NCI-H1436 treated with DMSO at 0.1 percent for 48 hours (cell line): ENCODE measurements at regions not wholly inside any gene's neighbourhood (a gene's known extent, or its start where the extent isn't known, plus 50 kb on each side); places are given as distances from the start of the nearest gene placed in this dataset.
"Not testable (repeated sequence)": the region's sequence is repeated elsewhere in the genome, so short reads cannot be mapped to it uniquely, and the experiment has no call there.

ENCODE experiments used
- DNase-seq: peaks from one replicate; lab custom pipeline; 2025; lab: John Stamatoyannopoulos, UW

DNA sequence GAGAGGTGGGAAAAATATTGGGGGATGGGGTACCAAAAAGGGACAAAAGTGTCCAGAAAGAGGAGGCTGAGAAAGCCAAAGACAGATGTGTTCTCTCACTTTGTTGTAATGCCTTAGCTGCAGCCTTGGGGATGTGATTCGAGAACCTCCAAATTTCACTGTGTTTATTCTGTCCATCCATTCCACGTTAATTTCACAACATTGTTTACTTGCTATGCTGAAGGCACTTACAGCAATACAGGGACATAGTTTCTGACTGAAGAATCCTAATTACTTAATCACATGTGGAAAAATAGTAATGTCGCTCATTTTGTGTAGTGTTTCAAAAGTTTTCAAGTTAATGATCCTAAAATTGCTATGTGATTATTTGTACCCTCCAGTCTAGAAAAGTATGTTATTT, 146.2 kb upstream of the SLC38A2 start:
- no peak for DNase-seq

DNA sequence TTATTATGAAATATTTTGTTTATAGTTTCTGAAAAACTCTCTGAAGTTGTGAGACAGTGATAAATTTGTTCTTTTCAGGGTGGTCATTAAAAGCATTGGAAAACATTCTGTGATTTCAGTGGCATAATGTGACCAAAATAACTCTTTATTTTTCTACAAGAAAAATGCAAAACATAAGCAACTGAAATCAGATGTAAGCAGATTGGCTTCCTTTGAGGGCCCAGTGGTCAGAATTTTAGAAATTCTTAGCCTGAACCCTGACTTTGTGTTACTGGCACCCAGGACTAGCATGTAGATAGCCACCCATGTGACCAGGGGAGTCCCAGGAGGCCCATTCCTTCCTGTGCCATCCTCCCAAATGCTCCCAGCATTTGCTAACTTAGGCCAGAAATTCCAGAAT, 145.6 kb upstream of the SLC38A2 start:
- DNase-seq = no peak

DNA sequence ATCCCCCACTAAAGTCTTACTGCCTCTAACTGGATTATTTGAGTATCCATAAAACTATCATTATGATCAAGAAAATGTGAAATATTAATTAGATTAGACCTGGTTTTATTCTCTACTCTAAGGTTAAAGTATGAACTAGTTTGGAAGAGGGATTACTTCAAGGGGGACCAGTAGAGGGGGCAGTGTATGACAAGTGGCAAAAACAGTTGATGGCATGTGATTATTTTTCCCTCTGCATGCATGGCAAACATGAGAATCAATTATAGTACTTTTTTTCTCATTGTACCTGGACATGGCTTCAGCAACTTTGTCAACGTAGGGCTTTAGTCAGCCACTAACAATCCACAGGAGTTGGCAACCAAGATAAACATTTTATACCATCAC, 145.0 kb upstream of the SLC38A2 start:
- no peak for DNase-seq

DNA sequence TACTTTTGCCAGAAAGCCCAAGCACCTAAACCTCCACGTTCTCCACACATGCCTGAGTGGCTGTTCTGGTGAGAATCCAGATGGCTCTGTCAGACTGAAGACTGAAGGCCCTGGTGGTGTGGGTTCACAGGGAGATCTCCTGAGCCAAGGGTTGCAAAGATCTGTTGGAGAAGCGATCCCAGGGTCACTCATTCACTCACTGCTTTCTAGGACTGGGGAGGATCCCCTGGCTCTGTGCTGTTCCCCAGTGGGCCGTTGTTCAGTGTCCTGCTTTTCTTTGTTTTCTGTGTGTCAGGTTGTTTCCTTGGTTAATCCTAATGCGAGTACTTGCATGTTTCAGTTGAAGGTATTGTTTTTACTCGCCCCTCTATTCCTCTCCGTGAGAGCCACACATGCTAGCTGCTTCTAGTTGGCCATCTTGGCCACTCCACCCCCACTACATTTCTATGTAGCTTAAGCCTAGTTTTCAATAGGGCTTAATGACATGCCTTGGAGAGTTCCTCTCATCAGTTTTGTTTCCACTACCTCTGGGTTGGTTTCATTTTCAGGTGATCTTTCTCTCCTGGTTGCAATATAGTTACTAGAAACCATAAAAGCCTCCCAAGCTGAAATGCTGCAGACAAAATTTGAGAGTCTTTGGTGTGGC, 144.5 kb upstream of the SLC38A2 start:
- DNase-seq = no peak

DNA sequence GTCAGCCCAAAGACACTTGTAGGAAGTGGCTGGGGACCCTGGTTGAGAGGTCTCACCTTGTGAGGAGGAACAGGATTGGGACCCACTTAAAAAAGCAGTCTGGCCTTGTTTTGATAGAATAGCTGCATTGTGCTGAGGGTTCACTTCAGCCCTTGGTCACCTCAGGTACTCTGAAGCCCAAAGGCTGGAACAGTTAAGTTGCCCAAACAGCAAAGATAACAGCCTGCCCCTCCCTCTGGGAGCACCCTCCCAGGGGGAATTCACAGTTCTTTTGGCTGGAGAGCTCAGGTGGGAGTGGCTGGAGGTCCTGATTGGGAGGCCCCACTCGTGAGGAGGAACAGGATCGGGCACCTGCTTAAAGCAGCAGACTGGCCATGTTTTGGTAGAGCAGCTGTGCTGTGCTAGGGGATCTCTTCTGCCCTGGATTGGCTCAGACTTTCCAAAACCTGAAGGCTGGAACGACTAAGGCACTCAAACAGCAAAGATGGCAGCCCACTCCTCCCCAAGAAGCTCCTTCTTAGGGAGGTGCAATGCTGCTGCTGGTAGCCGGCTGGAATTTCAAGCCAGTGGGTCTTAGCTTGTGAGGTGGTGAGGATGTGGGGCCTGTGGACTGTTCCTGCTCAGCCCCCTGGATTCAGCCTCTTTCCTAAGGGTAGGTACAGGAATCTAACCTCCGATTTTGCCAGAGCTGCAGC, 143.8 kb upstream of the SLC38A2 start:
- DNase-seq = no peak

DNA sequence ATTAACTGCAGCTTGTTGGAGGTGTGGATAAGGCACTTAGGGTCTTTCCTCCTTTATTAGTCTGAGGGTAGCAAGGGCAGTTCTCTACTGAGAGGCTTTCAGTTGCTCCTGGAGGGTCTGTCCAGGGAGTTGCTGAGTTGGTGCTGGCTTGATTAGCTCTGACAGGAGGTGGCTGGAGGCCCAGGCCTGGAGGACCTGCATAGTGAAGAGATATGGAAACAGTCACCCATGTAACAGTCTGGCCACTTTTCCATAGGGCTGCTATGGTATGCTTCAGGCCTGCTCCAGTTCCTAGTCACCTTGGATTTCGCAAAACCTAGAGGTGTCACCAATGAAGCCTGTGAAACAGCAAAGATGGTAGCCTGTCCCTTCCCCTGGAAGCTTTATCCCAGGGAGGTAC, 143.3 kb upstream of the SLC38A2 start:
- no peak for DNase-seq

DNA sequence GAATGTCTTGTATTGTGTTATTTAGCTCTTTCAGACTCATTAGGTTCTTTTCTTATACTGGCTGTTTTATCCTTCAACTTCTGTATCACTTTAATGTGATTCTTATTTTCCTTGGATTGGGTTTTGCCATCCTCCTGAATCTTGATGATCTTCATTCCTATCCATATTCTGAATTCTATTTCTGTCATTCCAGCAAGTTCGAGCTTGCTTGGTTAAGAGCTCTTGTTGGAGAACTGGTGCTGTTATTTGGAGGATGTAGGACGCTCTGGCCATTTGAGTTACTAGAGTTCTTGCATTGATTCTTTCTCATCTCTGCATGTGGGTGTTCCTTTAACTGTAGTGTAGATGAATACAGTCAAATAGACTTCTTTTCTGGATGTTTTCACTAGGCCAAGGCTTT, 142.3 kb upstream of the SLC38A2 start:
- no peak for DNase-seq

DNA sequence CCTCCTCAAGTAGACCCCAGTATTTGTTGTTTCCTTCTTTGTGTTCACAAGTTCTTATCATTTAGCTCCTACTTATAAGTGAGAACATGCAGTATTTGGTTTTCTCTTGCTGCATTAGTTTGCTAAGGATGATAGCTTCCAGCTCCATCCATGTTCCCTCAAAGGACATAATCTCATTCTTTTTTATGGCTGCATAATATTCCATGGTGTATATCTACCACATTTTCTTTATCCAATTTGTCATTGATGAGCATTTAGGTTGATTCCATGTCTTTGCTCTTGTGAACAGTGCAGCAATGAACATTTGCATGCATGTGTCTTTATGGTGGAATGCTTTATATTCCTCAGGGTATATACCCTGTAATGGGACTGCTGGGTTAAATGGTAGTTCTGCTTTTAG, 137.7 kb upstream of the SLC38A2 start:
- not testable (repeated sequence) for DNase-seq

DNA sequence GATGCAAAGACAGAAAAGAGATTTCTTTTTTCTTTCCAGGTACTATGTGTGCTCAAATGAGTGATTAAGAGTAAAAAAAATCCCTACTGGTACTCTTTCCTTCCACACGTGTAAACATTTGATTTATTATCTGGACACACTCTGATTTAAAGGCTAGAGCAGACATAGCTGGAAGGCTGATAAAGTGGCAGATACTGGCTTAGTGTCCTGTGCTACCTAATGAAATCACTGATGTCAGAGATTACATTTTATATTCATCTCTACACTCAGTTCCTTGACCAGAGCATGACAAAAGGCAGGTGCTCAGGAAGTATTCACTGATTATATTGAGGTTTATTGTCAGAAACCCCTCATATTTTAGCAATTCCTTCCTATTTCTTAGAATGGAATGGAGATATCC, 136.6 kb upstream of the SLC38A2 start:
- no peak for DNase-seq

DNA sequence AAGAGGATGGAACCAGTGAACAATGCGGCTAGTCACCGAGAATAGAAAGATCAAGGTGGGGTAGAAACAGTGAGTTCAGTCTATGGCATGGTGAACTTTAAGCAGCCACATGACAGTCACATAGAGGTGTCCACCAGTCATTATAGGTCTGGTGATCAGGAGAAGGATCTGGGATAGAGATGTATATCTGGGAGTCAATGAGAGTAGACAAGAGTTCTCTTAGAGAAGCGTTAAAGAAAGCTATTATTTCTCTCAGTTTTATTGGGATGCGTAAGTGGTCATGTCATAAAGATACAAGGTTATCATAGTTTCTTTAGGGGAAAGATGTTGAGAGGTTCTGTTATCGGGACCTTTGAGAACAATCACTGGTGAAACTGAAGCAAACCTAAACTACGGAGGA, 136.1 kb upstream of the SLC38A2 start:
- DNase-seq = no peak

DNA sequence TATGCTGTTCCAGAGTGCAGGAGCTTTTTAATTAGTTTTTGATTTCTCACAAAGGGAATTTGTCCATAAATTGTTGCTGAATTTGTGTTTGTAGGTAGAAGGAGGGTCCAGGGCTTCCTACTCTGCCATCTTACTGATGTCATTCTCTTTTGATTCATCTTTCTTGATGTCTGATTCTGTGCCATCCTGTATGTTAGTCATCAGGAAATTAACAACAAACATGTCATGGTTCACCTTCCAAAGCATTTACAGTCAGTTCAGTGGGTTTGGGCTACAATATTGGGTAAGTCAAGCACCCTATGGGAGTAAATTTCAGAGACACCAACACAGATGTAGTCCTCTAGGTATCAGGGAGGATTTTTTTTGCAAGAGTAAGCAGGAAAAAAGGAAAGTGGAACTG, 135.2 kb upstream of the SLC38A2 start:
- no peak for DNase-seq

DNA sequence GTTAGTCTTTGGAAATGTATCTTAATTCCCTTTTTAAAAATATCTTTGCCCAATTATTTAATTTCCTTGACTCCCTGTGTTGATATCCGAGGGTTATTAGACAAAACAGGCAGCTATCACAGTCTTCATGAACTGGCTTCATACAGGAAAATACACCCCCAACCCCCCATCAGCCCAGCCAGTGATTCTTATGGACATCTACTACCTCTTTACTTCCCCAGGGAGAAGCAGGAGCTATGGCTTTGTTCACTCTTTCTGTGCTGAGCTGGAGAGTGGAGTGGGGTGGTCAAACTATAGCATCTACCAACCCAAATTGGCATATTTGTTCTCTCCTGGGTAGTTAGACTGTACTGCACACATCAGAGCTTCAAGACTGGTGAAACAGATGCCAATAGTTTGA, 134.4 kb upstream of the SLC38A2 start:
- no peak for DNase-seq

DNA sequence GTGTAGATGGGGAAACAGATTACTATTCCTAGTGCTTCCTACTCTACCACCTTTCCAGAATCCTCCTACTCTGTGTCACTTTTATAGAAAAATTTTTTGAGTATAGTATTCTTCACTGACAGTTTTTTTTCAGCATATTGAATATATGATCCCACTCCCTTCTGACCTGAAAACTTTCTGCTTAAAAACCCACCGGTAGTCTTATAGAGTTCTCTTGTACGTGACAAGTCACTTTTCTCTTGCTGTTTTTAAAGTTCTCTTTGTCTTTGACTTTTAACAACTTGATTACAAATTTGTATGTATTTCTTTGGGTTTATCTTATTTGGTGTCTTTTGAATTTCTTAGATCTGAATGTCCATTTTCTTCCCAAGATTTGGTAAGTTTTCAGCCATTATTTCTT, 133.6 kb upstream of the SLC38A2 start:
- DNase-seq = no peak

DNA sequence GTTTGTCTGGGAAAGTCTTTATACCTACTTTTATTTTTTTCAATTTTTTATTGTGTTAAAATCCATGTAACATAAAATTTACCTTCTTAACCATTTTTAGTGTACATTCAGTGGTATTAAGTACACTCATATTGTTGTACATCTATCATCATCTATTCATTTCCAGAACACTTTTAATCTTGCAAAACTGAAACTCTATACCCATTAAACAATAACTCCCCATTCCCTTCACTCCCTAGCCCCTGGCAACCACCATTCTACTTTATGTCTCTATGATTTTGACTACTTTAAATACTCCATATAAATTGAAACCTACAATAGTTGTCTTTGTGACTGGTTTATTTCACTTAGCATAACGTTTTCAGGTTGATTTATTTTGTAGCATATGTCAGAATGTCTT, 131.9 kb upstream of the SLC38A2 start:
- DNase-seq = no peak

DNA sequence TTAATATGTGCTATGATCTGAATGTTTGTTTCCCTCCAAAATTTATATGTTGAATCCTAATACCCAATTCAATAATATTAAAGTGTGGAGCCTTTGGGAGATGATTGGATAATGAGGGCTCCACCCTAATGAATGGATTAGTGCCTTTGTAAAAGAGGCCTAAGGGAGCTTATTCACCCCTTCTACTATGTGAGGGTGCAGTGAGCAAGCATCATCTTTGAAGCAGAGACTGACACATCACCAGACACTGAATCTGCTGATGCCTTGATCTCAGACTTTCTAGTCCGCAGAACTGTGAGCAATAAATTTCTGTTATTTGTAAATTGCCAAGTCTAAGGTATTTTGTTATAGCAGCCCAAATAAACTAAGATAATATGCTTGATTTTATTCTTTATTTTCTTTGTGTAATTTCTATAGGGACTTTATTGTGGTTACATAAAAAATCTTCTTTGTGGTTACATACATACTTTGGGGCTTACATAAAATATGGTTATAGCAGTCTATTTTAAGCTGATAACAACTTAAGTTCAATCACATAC, 131.1 kb upstream of the SLC38A2 start:
- no peak for DNase-seq

DNA sequence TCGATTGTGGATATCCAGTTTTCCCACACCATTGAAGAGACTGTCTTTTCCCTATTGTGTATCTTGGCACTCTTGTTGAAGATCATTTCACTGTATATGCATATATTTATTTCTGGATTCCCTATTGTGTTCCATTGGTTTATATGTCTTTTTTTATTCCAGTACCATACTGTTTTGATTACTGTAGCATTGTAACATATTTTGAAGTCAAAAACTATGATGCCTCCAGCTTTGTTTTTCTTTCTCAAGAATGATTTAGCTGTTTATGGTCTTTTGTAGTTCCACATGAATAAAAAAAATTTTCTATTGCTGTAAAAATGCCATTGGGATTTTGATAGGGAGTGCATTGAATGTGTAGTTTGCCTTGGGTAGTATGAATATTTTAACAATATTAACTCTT, 128.1 kb upstream of the SLC38A2 start:
- no peak for DNase-seq

DNA sequence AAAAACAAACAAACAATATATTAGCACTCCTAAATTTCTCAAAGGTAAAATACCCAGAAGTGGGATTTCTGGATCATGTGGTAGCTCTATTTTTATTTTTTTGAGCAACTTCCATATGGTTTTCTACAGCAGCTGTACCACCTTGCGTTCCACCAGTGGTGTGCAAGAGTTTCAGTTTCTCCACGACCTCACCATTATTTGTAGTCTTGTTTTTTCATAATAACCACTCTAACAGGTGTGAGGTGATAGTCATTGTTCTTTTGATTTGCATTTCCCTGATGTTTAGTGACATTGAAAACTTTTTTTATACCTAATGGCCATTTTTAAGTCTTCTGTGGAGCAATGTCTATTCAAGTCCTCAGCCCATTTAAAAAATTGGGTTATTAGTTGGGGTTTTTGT, 127.3 kb upstream of the SLC38A2 start:
- no peak for DNase-seq

DNA sequence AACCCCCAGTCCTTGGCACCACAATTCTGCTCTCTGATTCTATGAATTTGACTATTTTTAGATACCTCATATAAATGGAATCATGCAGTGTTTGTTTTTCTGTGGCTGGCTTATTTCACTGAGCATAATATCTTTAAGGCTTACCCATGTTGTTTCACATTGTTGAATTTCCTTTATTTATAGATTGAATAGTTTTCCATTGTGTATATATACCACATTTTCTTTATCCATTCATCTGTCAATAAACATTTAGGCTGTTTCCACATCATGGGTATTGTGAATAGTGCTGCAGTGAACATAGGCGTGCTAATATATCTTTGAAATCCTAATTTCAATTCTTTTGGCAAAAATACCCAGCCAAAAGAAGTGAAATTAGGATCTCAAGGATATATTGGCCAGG, 126.7 kb upstream of the SLC38A2 start:
- no peak for DNase-seq

DNA sequence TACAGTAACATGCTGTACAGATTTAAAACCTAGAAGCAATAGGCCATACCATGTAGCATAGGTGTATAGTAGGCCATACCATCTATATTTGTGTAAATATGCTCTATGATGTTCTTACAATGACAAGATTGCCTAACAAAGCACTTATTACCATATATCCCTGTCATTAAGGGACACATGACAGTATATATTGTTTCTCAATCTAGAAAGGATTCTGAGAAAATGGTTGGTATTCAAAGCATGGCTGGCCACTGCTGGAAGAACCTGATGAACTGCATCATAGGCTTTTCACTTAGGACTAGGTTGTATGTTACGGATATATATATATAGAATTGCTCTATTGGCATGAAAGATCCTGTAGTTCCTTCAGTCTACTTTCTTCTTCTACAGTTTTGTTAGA, 125.2 kb upstream of the SLC38A2 start:
- no peak for DNase-seq

DNA sequence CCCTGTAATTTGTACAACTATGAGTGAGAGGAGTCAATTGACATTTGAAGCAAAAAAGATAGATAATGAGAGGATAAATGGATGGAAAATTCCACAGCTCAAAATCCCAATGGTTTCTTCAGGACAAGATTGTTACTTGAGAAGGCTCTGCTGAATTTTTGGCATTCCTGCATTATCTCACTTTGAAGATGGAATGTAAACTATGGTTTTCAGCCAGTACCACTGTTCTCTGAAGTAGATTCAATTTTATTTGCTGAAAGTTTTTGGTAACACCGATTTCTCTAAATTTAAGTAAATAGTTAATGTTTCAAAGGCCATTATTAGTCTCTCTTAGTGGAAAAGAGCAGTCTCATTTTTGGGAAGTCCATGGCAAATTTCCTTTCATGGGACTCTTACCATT, 121.9 kb upstream of the SLC38A2 start:
- no peak for DNase-seq

DNA sequence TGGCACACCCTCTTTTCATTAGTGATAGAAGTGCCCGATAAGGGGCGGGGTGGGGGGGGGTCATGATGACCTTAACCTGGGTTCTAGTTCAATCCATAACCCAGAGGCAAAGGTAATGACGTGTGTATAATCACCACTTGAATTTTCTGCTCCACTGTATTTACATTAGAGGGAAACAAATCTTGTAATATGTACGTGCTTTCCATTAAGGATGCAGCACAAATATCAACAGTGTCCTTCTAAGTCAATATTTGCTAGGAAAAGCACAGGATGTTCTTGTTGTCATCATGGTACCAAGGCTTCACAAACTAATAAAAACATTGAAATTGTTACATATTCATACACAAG, 121.2 kb upstream of the SLC38A2 start:
- DNase-seq = no peak

DNA sequence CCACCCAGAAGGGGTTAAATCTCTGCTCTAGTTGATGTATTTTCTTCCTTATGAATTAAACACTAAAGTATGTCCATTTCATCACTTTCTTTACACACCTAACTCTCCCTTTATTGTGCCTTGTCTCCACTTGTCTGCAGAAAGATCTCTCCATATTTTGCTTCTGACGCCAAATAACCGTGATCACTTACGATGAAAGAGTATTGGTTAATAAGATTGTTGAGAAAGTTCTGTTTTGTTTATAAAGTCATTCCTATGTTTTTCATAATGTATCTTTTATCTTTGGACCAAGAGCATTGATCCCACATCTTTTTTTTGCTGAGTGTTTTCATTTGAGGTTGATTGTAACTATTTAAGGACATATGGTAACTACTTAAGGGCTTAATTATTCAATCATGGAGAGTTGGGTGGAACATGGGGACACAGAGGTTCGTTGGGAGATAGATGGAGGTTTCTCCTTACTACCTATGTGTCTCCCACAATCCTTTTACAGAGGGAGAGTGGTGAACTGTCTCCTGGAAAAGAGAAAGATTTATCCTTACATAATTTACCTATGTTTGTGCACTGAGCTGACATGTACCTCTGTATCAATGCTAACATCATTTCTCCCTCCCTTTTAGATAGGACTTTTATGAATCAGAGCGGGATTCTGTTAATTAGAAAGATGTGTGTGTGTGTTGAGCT, 120.7 kb upstream of the SLC38A2 start:
- no peak for DNase-seq

DNA sequence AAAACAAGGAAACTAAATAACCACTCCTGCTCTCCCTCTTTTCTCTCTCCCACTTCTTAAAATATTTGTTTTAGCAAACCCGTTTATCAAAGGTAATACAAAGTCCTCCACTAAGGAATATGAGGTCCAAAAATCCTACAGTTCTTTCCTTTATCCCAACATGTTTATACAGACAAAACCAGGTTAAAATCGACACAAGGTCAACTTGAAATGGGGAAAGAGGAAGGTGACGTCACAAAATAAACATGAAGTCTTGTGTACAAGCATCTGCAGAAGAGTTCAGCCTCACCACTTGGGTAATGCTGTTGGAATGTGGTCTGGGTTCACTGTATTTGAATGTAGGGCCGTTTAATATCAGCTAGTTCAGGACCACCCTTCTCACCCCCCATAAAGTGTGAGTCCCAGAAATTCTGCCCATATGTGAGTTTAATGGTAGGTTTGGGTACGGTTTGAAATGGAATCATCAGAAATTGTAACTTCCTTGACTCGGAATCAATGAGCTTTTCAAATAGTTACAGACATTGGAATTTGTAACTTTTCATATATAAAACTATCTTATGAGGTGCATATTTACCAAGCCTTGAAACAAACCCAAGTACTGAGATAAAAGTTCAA, 120.0 kb upstream of the SLC38A2 start:
- no peak for DNase-seq
